ENCODE measurements at regions not wholly inside any gene's neighbourhood (a gene's known extent, or its start where the extent isn't known, plus 50 kb on each side); places are given as distances from the start of the nearest gene placed in this dataset.

DNA sequence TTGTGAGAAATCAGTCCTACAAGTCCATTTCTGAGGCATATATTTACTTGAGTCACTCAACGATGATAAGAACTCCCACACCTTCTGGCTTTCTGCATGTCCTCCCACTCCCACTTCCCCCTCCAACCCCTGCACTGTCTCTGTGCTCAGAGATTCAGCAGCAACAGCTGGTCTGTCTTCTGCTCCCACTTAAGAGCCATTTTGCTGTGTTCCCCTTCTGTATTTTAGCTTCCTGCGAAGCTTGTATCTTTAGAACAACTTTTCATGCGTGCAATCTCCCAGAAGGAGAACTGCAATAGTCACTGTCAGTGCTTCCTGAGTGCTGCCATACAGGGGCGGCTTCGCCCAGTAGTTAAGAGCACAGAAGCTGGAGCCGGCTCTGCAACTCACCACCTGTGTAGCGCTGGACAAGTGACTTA, 90.0 kb upstream of the SPATA12 start:
- TF ChIP-seq, protein P1, sequence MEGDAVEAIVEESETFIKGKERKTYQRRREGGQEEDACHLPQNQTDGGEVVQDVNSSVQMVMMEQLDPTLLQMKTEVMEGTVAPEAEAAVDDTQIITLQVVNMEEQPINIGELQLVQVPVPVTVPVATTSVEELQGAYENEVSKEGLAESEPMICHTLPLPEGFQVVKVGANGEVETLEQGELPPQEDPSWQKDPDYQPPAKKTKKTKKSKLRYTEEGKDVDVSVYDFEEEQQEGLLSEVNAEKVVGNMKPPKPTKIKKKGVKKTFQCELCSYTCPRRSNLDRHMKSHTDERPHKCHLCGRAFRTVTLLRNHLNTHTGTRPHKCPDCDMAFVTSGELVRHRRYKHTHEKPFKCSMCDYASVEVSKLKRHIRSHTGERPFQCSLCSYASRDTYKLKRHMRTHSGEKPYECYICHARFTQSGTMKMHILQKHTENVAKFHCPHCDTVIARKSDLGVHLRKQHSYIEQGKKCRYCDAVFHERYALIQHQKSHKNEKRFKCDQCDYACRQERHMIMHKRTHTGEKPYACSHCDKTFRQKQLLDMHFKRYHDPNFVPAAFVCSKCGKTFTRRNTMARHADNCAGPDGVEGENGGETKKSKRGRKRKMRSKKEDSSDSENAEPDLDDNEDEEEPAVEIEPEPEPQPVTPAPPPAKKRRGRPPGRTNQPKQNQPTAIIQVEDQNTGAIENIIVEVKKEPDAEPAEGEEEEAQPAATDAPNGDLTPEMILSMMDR (IDR thresholded peaks at IDR 0.05), result no peak
- TF ChIP-seq POLR2A (IDR thresholded peaks at IDR 0.05) (no peak), POLR2AphosphoS5 (IDR thresholded peaks at IDR 0.05; ENCODE audit: insufficient read depth in 1 of 2, low read depth in 1 of 2) (no peak)

Data from vagina (tissue), 2 donors.